HEK293T (cell line): ENCODE measurements at regions not wholly inside any gene's neighbourhood (a gene's known extent, or its start where the extent isn't known, plus 50 kb on each side); places are given as distances from the start of the nearest gene placed in this dataset.

Experiments used
- CTCF ChIA-PET: fragments of 350-600 bp; formaldehyde crosslinking; extraction: SDS; loops from one replicate; lab custom pipeline; 2021; ENCODE audit warnings: antibody characterized with exemption, inconsistent platforms; lab: Yijun Ruan, JAX
- POLR2A ChIA-PET: fragments of 350-600 bp; formaldehyde crosslinking; extraction: SDS; loops from one replicate; lab custom pipeline; 2020; ENCODE audit warnings: antibody characterized with exemption, inconsistent platforms; lab: Yijun Ruan, JAX
- DNase-seq: peaks from one replicate; pipeline ENCODE4 v3.0.0; 2012; ENCODE audit warnings: mixed read lengths; ENCODE audit errors: extremely low spot score
- ARNT ChIP-seq: fragments of 450-650 bp; IDR thresholded peaks from 2 replicates; pipeline ENCODE4 v1.6.1; 2017; ENCODE audit warnings: mild to moderate bottlenecking
- BHLHE40 ChIP-seq: fragments of 450-650 bp; IDR thresholded peaks from 2 replicates; pipeline ENCODE4 v1.6.1; 2016; ENCODE audit warnings: mild to moderate bottlenecking, moderate library complexity, borderline replicate concordance
- CTBP1 ChIP-seq: fragments of 450-650 bp; IDR thresholded peaks from 2 replicates; pipeline ENCODE4 v1.6.1; 2016; ENCODE audit warnings: borderline replicate concordance
- ELF4 ChIP-seq: fragments of 450-650 bp; IDR thresholded peaks from 2 replicates; pipeline ENCODE4 v1.6.1; 2017; ENCODE audit warnings: antibody characterized with exemption
- FOXA1 ChIP-seq: fragments of 450-650 bp; IDR thresholded peaks from 2 replicates; pipeline ENCODE4 v1.6.1; 2016; ENCODE audit warnings: mild to moderate bottlenecking
- FOXK2 ChIP-seq: fragments of 450-650 bp; IDR thresholded peaks from 2 replicates; pipeline ENCODE4 v1.6.1; 2016; ENCODE audit warnings: mild to moderate bottlenecking
- FOXM1 ChIP-seq: fragments of 450-650 bp; IDR thresholded peaks from 2 replicates; pipeline ENCODE4 v1.6.1; 2017; ENCODE audit warnings: mild to moderate bottlenecking, borderline replicate concordance
- HDGF ChIP-seq: fragments of 450-650 bp; IDR thresholded peaks from 2 replicates; pipeline ENCODE4 v1.6.1; 2017; ENCODE audit warnings: antibody characterized with exemption, borderline replicate concordance
- L3MBTL2 ChIP-seq: fragments of 450-650 bp; conservative IDR thresholded peaks from 2 replicates; pipeline ENCODE4 v1.6.1; 2016; ENCODE audit warnings: mild to moderate bottlenecking
- LEF1 ChIP-seq: fragments of 450-650 bp; IDR thresholded peaks from 2 replicates; pipeline ENCODE4 v1.6.1; 2017; ENCODE audit warnings: mild to moderate bottlenecking, borderline replicate concordance
- NFRKB ChIP-seq: fragments of 450-650 bp; IDR thresholded peaks from 2 replicates; pipeline ENCODE4 v1.6.1; 2016; ENCODE audit warnings: mild to moderate bottlenecking, moderate library complexity
- PKNOX1 ChIP-seq: fragments of 450-650 bp; IDR thresholded peaks from 2 replicates; pipeline ENCODE4 v1.6.1; 2016
- SP1 ChIP-seq: fragments of 450-650 bp; IDR thresholded peaks from 2 replicates; pipeline ENCODE4 v1.6.1; 2017
- SUZ12 ChIP-seq: fragments of 450-650 bp; IDR thresholded peaks from 2 replicates; pipeline ENCODE4 v1.6.1; 2016; ENCODE audit warnings: mild to moderate bottlenecking
- TARDBP ChIP-seq: fragments of 450-650 bp; IDR thresholded peaks from 2 replicates; pipeline ENCODE4 v1.6.1; 2016
- ZNF384 ChIP-seq: fragments of 450-650 bp; IDR thresholded peaks from 2 replicates; pipeline ENCODE4 v1.6.1; 2016

GRCh38 chr1:71285529-71285928 lies 204.7 kb upstream of the ZRANB2 start:
- ChIA-PET POLR2A (no interaction called here), CTCF (no interaction called here)
- no peak for TF ChIP-seq ARNT
- TF ChIP-seq SUZ12: no peak
- no peak for TF ChIP-seq FOXM1
- TF ChIP-seq FOXK2: no peak
- TF ChIP-seq PKNOX1: no peak
- no peak for TF ChIP-seq FOXA1
- no peak for TF ChIP-seq TARDBP
- no peak for TF ChIP-seq SP1
- TF ChIP-seq LEF1: no peak
- TF ChIP-seq ELF4: no peak
- TF ChIP-seq CTBP1: no peak
- no peak for TF ChIP-seq L3MBTL2
- no peak for TF ChIP-seq HDGF
- DNase-seq: no peak

GRCh38 chr1:71276466-71276865 lies 195.6 kb upstream of the ZRANB2 start:
- ChIA-PET CTCF (no interaction called here), POLR2A (no interaction called here)
- no peak for DNase-seq
- TF ChIP-seq SP1 (no peak), BHLHE40 (no peak), CTBP1 (no peak), FOXA1 (no peak), HDGF (no peak), NFRKB (no peak), LEF1 (no peak), PKNOX1 (no peak), ARNT (no peak), L3MBTL2 (no peak), FOXM1 (no peak), ELF4 (no peak), SUZ12 (no peak), TARDBP (no peak), FOXK2 (no peak), ZNF384 (no peak)

- POLR2A ChIA-PET: no interaction called here
- TF ChIP-seq LEF1 (no peak), CTBP1 (no peak), ZNF384 (no peak)
Measured at GRCh38 chr1:71273334-71273733, 192.5 kb upstream of the ZRANB2 start.

GRCh38 chr1:71270394-71270915 lies 189.6 kb upstream of the ZRANB2 start:
- CTCF ChIA-PET: no interaction called here
- DNase-seq: no peak
- POLR2A ChIA-PET: no interaction called here
- no peak for TF ChIP-seq TARDBP
- TF ChIP-seq HDGF: no peak
- TF ChIP-seq PKNOX1: no peak
- no peak for TF ChIP-seq ELF4
- no peak for TF ChIP-seq NFRKB
- no peak for TF ChIP-seq FOXM1
- no peak for TF ChIP-seq ZNF384
- TF ChIP-seq FOXA1: no peak
- TF ChIP-seq ARNT: no peak
- no peak for TF ChIP-seq LEF1
- no peak for TF ChIP-seq SP1
- TF ChIP-seq BHLHE40: no peak

More at GRCh38 chr1:71273334-71273733, 192.5 kb upstream of the ZRANB2 start:
- DNase-seq: no peak
- CTCF ChIA-PET: no interaction called here

GRCh38 chr1:71269818-71270217 lies 189.0 kb upstream of the ZRANB2 start:
- ChIA-PET CTCF (no interaction called here), POLR2A (no interaction called here)
- TF ChIP-seq CTBP1 (no peak), BHLHE40 (no peak), TARDBP (no peak), L3MBTL2 (no peak), HDGF (no peak), LEF1 (no peak), ARNT (no peak)
- no peak for DNase-seq

GRCh38 chr1:71269179-71269578 lies 188.3 kb upstream of the ZRANB2 start:
- ChIA-PET CTCF (no interaction called here), POLR2A (no interaction called here)
- TF ChIP-seq FOXA1 (no peak), L3MBTL2 (no peak), ZNF384 (no peak), PKNOX1 (no peak), FOXK2 (no peak), ARNT (no peak), HDGF (no peak), BHLHE40 (no peak), SUZ12 (no peak), SP1 (no peak), NFRKB (no peak), FOXM1 (no peak)

More at GRCh38 chr1:71269179-71269578, 188.3 kb upstream of the ZRANB2 start:
- DNase-seq: no peak
